ENCODE measurements at regions not wholly inside any gene's neighbourhood (a gene's known extent, or its start where the extent isn't known, plus 50 kb on each side); places are given as distances from the start of the nearest gene placed in this dataset.

DNA sequence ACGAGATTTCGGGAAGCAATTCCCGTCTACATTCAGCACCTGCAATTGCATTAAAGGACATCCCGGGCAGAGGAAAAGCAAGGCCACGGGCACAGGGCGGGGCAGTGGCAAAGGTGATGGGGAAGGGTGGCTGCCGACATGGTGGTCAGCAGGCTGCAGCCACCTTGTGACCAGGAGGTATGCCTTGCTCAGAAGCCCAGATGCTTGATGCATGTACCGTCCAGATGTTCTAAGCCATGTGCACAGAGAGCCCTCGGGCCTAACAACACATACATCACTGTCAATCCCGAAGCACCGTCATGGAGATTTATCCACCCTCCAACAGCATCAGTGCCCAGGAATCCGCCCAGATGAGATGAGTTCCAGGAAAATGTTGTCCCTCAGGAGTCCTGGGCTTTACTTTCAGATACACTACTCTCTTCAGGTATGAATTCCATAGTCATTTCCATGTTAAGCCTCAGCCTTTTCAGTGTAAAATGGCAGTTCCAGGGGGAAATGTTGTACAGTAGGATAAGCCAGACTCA, 77.8 kb upstream of the FRMD1 start (continued):
- TF ChIP-seq NFE2L2 (IDR thresholded peaks at IDR 0.05; ENCODE audit: low read depth, low read length) (no peak), RCOR1 (IDR thresholded peaks at IDR 0.05; ENCODE audit: insufficient replicate concordance, low read length) (no peak), CEBPB (IDR thresholded peaks at IDR 0.05; ENCODE audit: low read depth, low read length) (no peak), BHLHE40 (IDR thresholded peaks at IDR 0.05; ENCODE audit: low read depth, low read length) (no peak), FOS (IDR thresholded peaks at IDR 0.05; ENCODE audit: low read depth, low read length) (no peak), SMC3 (IDR thresholded peaks at IDR 0.05; ENCODE audit: low read depth, low read length) (no peak), CHD1 (IDR thresholded peaks at IDR 0.05; ENCODE audit: low read depth, low read length) (no peak), RFX5 (IDR thresholded peaks at IDR 0.05; ENCODE audit: low read depth, low read length) (no peak)

All from IMR-90 (cell line).